Inflammatory macrophage treated with lipopolysaccharide for 4 hours (primary cell): ENCODE measurements at regions not wholly inside any gene's neighbourhood (a gene's known extent, or its start where the extent isn't known, plus 50 kb on each side); places are given as distances from the start of the nearest gene placed in this dataset.
A peak's percentile ranks its signal among the peaks of the same experiment; 100 is the strongest.
"Not testable (repeated sequence)": the region's sequence is repeated elsewhere in the genome, so short reads cannot be mapped to it uniquely, and the experiment has no call there.

Experiments used
- DNase-seq: peaks from one replicate; pipeline ENCODE4 v3.0.0-alpha.2; 2020

- DNase-seq: no peak
Observed at GRCh38 chr6:157727629-157728182, 95.3 kb upstream of the SNX9 start.

GRCh38 chr6:157728183-157728881 lies 94.7 kb upstream of the SNX9 start:
- no peak for DNase-seq

- DNase-seq: no peak
Observed at GRCh38 chr6:157731221-157731620, 91.8 kb upstream of the SNX9 start.

- no peak for DNase-seq
Observed at GRCh38 chr6:157732007-157732406, 91.0 kb upstream of the SNX9 start.

GRCh38 chr6:157732416-157733161 lies 90.5 kb upstream of the SNX9 start:
- no peak for DNase-seq

GRCh38 chr6:157736555-157736954 lies 86.5 kb upstream of the SNX9 start:
- DNase-seq: not testable (repeated sequence)

GRCh38 chr6:157741321-157741947 lies 81.6 kb upstream of the SNX9 start:
- DNase-seq: no peak

- DNase-seq: no peak
Observed at GRCh38 chr6:157741948-157742556, 81.0 kb upstream of the SNX9 start.

- DNase-seq: no peak
Observed at GRCh38 chr6:157744102-157744601, 78.9 kb upstream of the SNX9 start.

- no peak for DNase-seq
Observed at GRCh38 chr6:157746897-157747296, 76.1 kb upstream of the SNX9 start.

- no peak for DNase-seq
Observed at GRCh38 chr6:157747370-157747769, 75.7 kb upstream of the SNX9 start.

- DNase-seq: no peak
Observed at GRCh38 chr6:157748839-157749571, 74.0 kb upstream of the SNX9 start.

GRCh38 chr6:157750973-157751372 lies 72.1 kb upstream of the SNX9 start:
- DNase-seq: not testable (repeated sequence)

GRCh38 chr6:157751547-157752200 lies 71.4 kb upstream of the SNX9 start:
- no peak for DNase-seq

- DNase-seq: not testable (repeated sequence)
Observed at GRCh38 chr6:157752879-157753278, 70.2 kb upstream of the SNX9 start.

- DNase-seq: no peak
Observed at GRCh38 chr6:157753291-157753690, 69.8 kb upstream of the SNX9 start.

- DNase-seq: not testable (repeated sequence)
Observed at GRCh38 chr6:157753801-157754200, 69.2 kb upstream of the SNX9 start.

GRCh38 chr6:157754351-157754750 lies 68.7 kb upstream of the SNX9 start:
- peak; percentile 30 for DNase-seq

- DNase-seq: no peak
Observed at GRCh38 chr6:157755032-157755745, 67.9 kb upstream of the SNX9 start.

GRCh38 chr6:157755746-157756411 lies 67.2 kb upstream of the SNX9 start:
- no peak for DNase-seq
